NOMO-1 treated with dmso at 0.1 percent for 144 hours (cell line): ENCODE measurements at regions not wholly inside any gene's neighbourhood (a gene's known extent, or its start where the extent isn't known, plus 50 kb on each side); places are given as distances from the start of the nearest gene placed in this dataset.
"Not testable (repeated sequence)": the region's sequence is repeated elsewhere in the genome, so short reads cannot be mapped to it uniquely, and the experiment has no call there.

Source experiments
- DNase-seq: peaks from one replicate; lab custom pipeline; 2025; ENCODE audit not compliant: unreplicated experiment; lab: John Stamatoyannopoulos, UW

GRCh38 chr13:46467694-46468093 lies 80.6 kb upstream of the RUBCNL start:
- not testable (repeated sequence) for DNase-seq

- DNase-seq, result not testable (repeated sequence)
Observed at GRCh38 chr13:46466074-46466473, 79.0 kb upstream of the RUBCNL start.

- no peak for DNase-seq
Observed at GRCh38 chr13:46463719-46464118, 76.7 kb upstream of the RUBCNL start.

GRCh38 chr13:46460223-46460622 lies 73.2 kb upstream of the RUBCNL start:
- DNase-seq, result not testable (repeated sequence)

GRCh38 chr13:46457255-46457654 lies 70.2 kb upstream of the RUBCNL start:
- DNase-seq, result not testable (repeated sequence)

- DNase-seq, result peak; percentile 57
Observed at GRCh38 chr13:46455924-46456323, 68.9 kb upstream of the RUBCNL start.

- DNase-seq, result not testable (repeated sequence)
Observed at GRCh38 chr13:46451145-46451544, 64.1 kb upstream of the RUBCNL start.

- DNase-seq, result not testable (repeated sequence)
Observed at GRCh38 chr13:46449949-46450348, 62.9 kb upstream of the RUBCNL start.

- not testable (repeated sequence) for DNase-seq
Observed at GRCh38 chr13:46448148-46448547, 61.1 kb upstream of the RUBCNL start.

- DNase-seq, result not testable (repeated sequence)
Observed at GRCh38 chr13:46437808-46438404, 50.9 kb upstream of the RUBCNL start.
